Neuronal stem cell (in vitro differentiated cells): ENCODE measurements at regions not wholly inside any gene's neighbourhood (a gene's known extent, or its start where the extent isn't known, plus 50 kb on each side); places are given as distances from the start of the nearest gene placed in this dataset.

Experiments
- DNase-seq: peaks from one replicate; pipeline ENCODE4 v3.0.0-alpha.2; 2013; ENCODE audit warnings: low spot score
- H2AFZ ChIP-seq: one replicate; pipeline ENCODE4 v1.6.1; 2013; ENCODE audit warnings: mild to moderate bottlenecking, low read length, inconsistent platforms
- H2AK5ac ChIP-seq: 2 replicates; pipeline ENCODE4 v1.6.1; 2013; ENCODE audit warnings: low read depth, mild to moderate bottlenecking, inconsistent platforms, low read length, moderate library complexity, mixed read lengths
- H2BK120ac ChIP-seq: 2 replicates; pipeline ENCODE4 v1.6.1; 2013; ENCODE audit warnings: low read depth, mild to moderate bottlenecking, inconsistent platforms, low read length, moderate library complexity, mixed read lengths
- H2BK12ac ChIP-seq: one replicate; pipeline ENCODE4 v1.6.1; 2013; ENCODE audit warnings: low read length, inconsistent platforms
- H2BK15ac ChIP-seq: 2 replicates; pipeline ENCODE4 v1.6.1; 2013; ENCODE audit warnings: mild to moderate bottlenecking, low read length, inconsistent platforms, mixed read lengths
- H2BK5ac ChIP-seq: one replicate; pipeline ENCODE4 v1.6.1; 2013; ENCODE audit warnings: inconsistent platforms, mild to moderate bottlenecking, low read length, moderate library complexity
- H3K14ac ChIP-seq: one replicate; pipeline ENCODE4 v1.6.1; 2013; ENCODE audit warnings: low read length, inconsistent platforms
- H3K18ac ChIP-seq: 2 replicates; pipeline ENCODE4 v1.6.1; 2013; ENCODE audit warnings: low read length, inconsistent platforms
- H3K23ac ChIP-seq: 2 replicates; pipeline ENCODE4 v1.6.1; 2013; ENCODE audit warnings: low read depth, mild to moderate bottlenecking, mixed read lengths, low read length, inconsistent platforms; ENCODE audit not compliant: poor library complexity
- H3K27ac ChIP-seq: replicated peaks from 3 replicates; pipeline ENCODE4 v1.5.1; 2013; ENCODE audit warnings: low read length, inconsistent platforms
- H3K27me3 ChIP-seq, 3 experiments: 2 replicates each; pipeline ENCODE4 v1.6.1; 2013; ENCODE audit warnings: low read length in 3 of 3, mild to moderate bottlenecking in 2 of 3, inconsistent platforms in 1 of 3, low read depth in 1 of 3, mixed read lengths in 1 of 3, moderate library complexity in 1 of 3; ENCODE audit not compliant: control insufficient read depth in 3 of 3, insufficient read depth in 3 of 3
- H3K36me3 ChIP-seq, 2 donors: replicated peaks in 1 of 2; 2 replicates each; pipeline ENCODE4 v1.6.1; 2013; ENCODE audit warnings: low read length in 2 of 2; ENCODE audit not compliant: control insufficient read depth in 2 of 2, insufficient read depth in 2 of 2
- H3K4ac ChIP-seq: 2 replicates; pipeline ENCODE4 v1.6.1; 2013; ENCODE audit warnings: inconsistent platforms, mild to moderate bottlenecking, low read length, moderate library complexity
- H3K4me1 ChIP-seq, 2 donors: 1 replicate in 1 of 2; 2 replicates in 1 of 2; pipeline ENCODE4 v1.6.1; 2013; ENCODE audit warnings: low read length in 2 of 2, low read depth in 1 of 2; ENCODE audit not compliant: control insufficient read depth in 2 of 2, insufficient read depth in 1 of 2
- H3K4me2 ChIP-seq: one replicate; pipeline ENCODE4 v1.6.1; 2013; ENCODE audit warnings: mild to moderate bottlenecking, low read length, inconsistent platforms; ENCODE audit not compliant: insufficient read depth, poor library complexity, severe bottlenecking
- H3K4me3 ChIP-seq, 2 donors: 2 replicates each; pipeline ENCODE4 v1.5.1; 2013; ENCODE audit warnings: low read length in 2 of 2, mild to moderate bottlenecking in 2 of 2, inconsistent platforms in 1 of 2, moderate library complexity in 1 of 2
- H3K79me1 ChIP-seq: one replicate; pipeline ENCODE4 v1.6.1; 2013; ENCODE audit warnings: low read depth, mild to moderate bottlenecking, inconsistent platforms, low read length, moderate library complexity
- H3K9ac ChIP-seq: one replicate; pipeline ENCODE4 v1.6.1; 2013; ENCODE audit warnings: mild to moderate bottlenecking, low read depth, low read length, inconsistent platforms; ENCODE audit not compliant: poor library complexity
- H3K9me3 ChIP-seq, 2 donors: replicated peaks in 1 of 2; 2 replicates each; pipeline versions ENCODE3 to v1.6.1; 2013; ENCODE audit warnings: low read length in 2 of 2, mild to moderate bottlenecking in 2 of 2, inconsistent platforms in 1 of 2, low read depth in 1 of 2, mixed read lengths in 1 of 2, moderate library complexity in 1 of 2; ENCODE audit not compliant: control insufficient read depth in 2 of 2, insufficient read depth in 1 of 2
- H4K8ac ChIP-seq: one replicate; pipeline ENCODE4 v1.6.1; 2013; ENCODE audit warnings: low read depth, mild to moderate bottlenecking, inconsistent platforms, low read length, moderate library complexity
- H4K91ac ChIP-seq: one replicate; pipeline ENCODE4 v1.6.1; 2013; ENCODE audit warnings: low read length, low read depth, mild to moderate bottlenecking, inconsistent platforms; ENCODE audit not compliant: poor library complexity
- WGBS, 2 donors: extraction: QIAGEN DNeasy Blood & Tissue Kit; methylation state at CpG; one replicate each; pipeline ENCODE4 v1.1.7; 2013; ENCODE audit warnings: missing lambda C conversion rate in 2 of 2, mixed read lengths in 1 of 2; ENCODE audit not compliant: insufficient read length in 2 of 2, insufficient replicate concordance in 1 of 2; ENCODE audit errors: extremely low coverage in 2 of 2; 5-methylcytosine and 5-hydroxymethylcytosine counted together

DNA sequence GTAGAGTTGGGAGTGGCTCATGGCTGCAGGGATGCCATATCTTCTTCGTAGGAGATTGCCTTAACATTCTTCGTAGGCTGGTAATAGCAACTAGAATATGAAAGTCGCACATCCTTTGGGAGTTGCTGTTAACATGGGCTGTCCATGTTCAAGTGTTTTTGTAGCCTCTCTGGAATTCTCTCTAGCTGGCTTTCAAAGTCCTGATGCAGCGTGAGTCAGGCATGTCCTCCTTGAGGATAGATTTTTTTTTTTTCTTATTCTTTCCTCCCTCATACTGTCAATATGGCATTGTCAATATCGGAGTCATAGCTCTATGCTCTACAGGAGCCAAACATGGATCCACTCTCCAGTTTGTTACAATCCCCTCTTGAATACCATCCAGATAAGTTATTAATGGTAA, 494.8 kb upstream of the WWC1 start:
- no peak overlapping the region for H2AFZ ChIP-seq
- H3K9ac ChIP-seq = no peak overlapping the region
- H3K4me3 ChIP-seq = no peak overlapping the region
- no peak for DNase-seq
- WGBS, 2 donors = no CpG with 5 or more reads among the region's 5 CpGs
- H2BK5ac ChIP-seq = no peak overlapping the region
- no peaks in the 10 kb centered on the region for H3K79me1 ChIP-seq
- H3K14ac ChIP-seq = no peak overlapping the region
- H2BK15ac ChIP-seq = no peak overlapping the region
- no peak overlapping the region for H2AK5ac ChIP-seq
- no peak overlapping the region for H3K23ac ChIP-seq
- no peak overlapping the region for H2BK12ac ChIP-seq
- peaks cover 14 to 28% of the 10 kb centered on the region in 2 donors for H3K4me1 ChIP-seq
- no peak overlapping the region for H3K18ac ChIP-seq
- no peak overlapping the region for H4K8ac ChIP-seq
- no peak overlapping the region for H3K4ac ChIP-seq
- H3K4me2 ChIP-seq = no peak overlapping the region
- no peak overlapping the region for H2BK120ac ChIP-seq
- no peaks in the 10 kb centered on the region for H3K27me3 ChIP-seq
- no peaks in the 10 kb centered on the region for H3K9me3 ChIP-seq
- no peak overlapping the region for H3K27ac ChIP-seq
- no peak overlapping the region for H4K91ac ChIP-seq
- no peaks in the 10 kb centered on the region for H3K36me3 ChIP-seq

DNA sequence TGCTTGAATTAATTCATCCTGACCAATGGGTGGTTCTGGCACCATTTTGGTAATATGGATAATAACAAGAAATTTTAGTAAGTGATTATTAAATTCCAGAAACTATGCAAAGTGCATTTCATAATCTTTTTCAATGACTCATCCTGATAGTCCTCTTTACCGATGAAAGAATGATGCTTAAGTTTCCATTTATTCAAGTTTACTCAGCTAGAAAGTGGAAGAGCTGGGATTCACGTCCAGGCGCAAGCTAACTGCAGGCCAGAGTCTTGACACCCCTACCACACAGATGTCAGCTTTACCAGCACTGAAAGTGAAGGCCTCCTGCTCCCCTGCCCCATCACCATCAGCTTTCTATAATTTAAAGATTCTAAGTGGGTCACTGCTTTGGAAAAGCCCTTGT, 493.5 kb upstream of the WWC1 start:
- no peak overlapping the region for H2AFZ ChIP-seq

DNA sequence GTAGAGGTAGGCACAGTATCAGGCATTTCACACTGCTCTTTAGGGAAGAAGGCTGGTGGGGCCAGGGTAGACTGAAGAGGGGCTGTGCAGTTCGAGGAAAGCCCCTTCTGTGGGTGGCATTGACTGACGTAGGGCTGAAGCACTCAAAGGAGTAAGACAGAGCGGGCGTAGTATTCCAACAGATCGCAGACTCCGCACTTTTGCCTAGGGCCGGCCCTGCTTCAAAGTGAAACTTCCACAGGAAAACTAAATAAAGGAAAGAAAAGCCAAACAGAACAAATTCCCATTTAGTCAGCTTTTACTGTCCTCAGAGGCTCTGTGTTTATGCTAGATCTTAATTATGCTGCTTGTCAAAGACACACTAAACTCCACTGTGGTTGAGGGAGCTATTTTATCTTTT, 493.0 kb upstream of the WWC1 start:
- DNase-seq = no peak
- H3K4me3 ChIP-seq = no peak overlapping the region
- H3K18ac ChIP-seq = no peak overlapping the region
- no peak overlapping the region for H3K23ac ChIP-seq
- H3K9me3 ChIP-seq = no peaks in the 10 kb centered on the region
- no peak overlapping the region for H2BK15ac ChIP-seq
- H3K4ac ChIP-seq = no peak overlapping the region
- no peak overlapping the region for H3K4me2 ChIP-seq
- no peaks in the 10 kb centered on the region for H3K36me3 ChIP-seq
- H3K9ac ChIP-seq = no peak overlapping the region
- WGBS, 2 donors = no CpG with 5 or more reads among the region's 7 CpGs
- H3K4me1 ChIP-seq = peaks cover 14 to 16% of the 10 kb centered on the region in 2 donors
- H2AK5ac ChIP-seq = no peak overlapping the region
- H3K79me1 ChIP-seq = no peaks in the 10 kb centered on the region
- no peak overlapping the region for H2BK5ac ChIP-seq
- no peak overlapping the region for H3K27ac ChIP-seq
- H3K14ac ChIP-seq = no peak overlapping the region
- H4K8ac ChIP-seq = no peak overlapping the region
- H2AFZ ChIP-seq = no peak overlapping the region
- no peaks in the 10 kb centered on the region for H3K27me3 ChIP-seq
- peak overlapping the region; percentile 28 for H2BK12ac ChIP-seq
- no peak overlapping the region for H2BK120ac ChIP-seq
- H4K91ac ChIP-seq = no peak overlapping the region

More for the DNA sequence above, 493.5 kb upstream of the WWC1 start:
- Histone ChIP-seq H4K8ac (no peak overlapping the region), H2AK5ac (no peak overlapping the region), H2BK5ac (no peak overlapping the region), H3K18ac (no peak overlapping the region), H4K91ac (no peak overlapping the region), H3K27me3 (no peaks in the 10 kb centered on the region), H3K4me3 (no peak overlapping the region), H3K9me3 (no peaks in the 10 kb centered on the region), H3K4me2 (no peak overlapping the region), H3K36me3 (no peaks in the 10 kb centered on the region), H2BK120ac (no peak overlapping the region), H2BK15ac (no peak overlapping the region), H3K9ac (no peak overlapping the region), H3K4me1 (peaks cover 14 to 19% of the 10 kb centered on the region in 2 donors), H3K27ac (no peak overlapping the region), H3K14ac (no peak overlapping the region), H3K4ac (no peak overlapping the region), H3K23ac (no peak overlapping the region), H2BK12ac (no peak overlapping the region), H3K79me1 (no peaks in the 10 kb centered on the region)
- DNase-seq = no peak
- WGBS, 2 donors = no CpG with 5 or more reads among the region's 3 CpGs

DNA sequence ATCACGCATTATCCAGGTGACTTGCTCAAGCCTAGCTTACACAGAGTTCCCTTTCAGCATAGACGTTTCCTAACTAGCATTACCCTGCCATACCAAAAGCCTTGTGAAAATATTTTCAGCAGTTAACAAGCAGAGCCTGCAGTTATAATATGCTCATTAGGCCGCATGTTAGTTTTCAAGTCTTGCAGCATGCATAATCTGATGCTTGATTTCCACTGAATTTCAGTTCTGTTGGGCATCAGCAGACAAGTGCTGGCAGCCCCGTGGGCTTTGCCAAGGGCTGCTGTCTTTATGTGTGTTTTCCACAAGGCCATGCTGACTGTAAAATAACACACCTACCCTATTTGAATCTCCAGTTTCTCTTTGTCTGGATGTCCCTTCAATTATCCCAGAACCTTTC, 491.0 kb upstream of the WWC1 start:
- H3K79me1 ChIP-seq = no peaks in the 10 kb centered on the region
- no peak for DNase-seq
- no peak overlapping the region for H2BK5ac ChIP-seq
- peaks cover 14 to 19% of the 10 kb centered on the region in 2 donors for H3K4me1 ChIP-seq
- H2AK5ac ChIP-seq = no peak overlapping the region
- no peak overlapping the region for H3K14ac ChIP-seq
- no peak overlapping the region for H3K23ac ChIP-seq
- no peak overlapping the region for H4K91ac ChIP-seq
- no peak overlapping the region for H3K27ac ChIP-seq
- no peaks in the 10 kb centered on the region for H3K36me3 ChIP-seq
- H3K9me3 ChIP-seq = no peaks in the 10 kb centered on the region
- H2BK15ac ChIP-seq = no peak overlapping the region
- no peak overlapping the region for H2BK12ac ChIP-seq
- no peak overlapping the region for H3K4me2 ChIP-seq
- H3K4me3 ChIP-seq = no peak overlapping the region
- no CpG with 5 or more reads among the region's 4 CpGs for WGBS, 2 donors
- H3K4ac ChIP-seq = no peak overlapping the region
- no peak overlapping the region for H3K9ac ChIP-seq
- H2BK120ac ChIP-seq = no peak overlapping the region
- no peak overlapping the region for H3K18ac ChIP-seq
- no peak overlapping the region for H4K8ac ChIP-seq
- H3K27me3 ChIP-seq = no peaks in the 10 kb centered on the region
- H2AFZ ChIP-seq = no peak overlapping the region
